ENCODE measurements at regions not wholly inside any gene's neighbourhood (a gene's known extent, or its start where the extent isn't known, plus 50 kb on each side); places are given as distances from the start of the nearest gene placed in this dataset.
A peak's percentile ranks its signal among the peaks of the same experiment; 100 is the strongest.

DNA sequence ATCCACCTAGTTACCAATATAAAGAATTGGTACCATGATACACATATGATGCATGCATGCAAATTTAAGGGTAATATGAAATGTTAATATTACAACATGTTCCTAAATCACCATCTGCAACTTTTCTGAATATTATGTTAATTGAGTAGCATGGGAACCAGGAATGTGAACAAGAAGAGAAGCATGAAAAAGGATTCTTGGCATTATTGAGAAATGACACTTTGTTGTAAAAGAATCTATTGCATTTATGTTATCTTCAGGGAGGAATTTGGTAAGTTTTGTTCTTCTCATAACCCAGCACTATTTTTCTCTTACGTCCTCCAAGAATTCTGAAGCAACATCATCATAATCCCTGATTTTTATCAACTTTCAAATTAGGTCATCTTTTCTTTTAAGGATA lies 159.9 kb upstream of the SLC25A13 start:
- DNase-seq, result no peak

DNA sequence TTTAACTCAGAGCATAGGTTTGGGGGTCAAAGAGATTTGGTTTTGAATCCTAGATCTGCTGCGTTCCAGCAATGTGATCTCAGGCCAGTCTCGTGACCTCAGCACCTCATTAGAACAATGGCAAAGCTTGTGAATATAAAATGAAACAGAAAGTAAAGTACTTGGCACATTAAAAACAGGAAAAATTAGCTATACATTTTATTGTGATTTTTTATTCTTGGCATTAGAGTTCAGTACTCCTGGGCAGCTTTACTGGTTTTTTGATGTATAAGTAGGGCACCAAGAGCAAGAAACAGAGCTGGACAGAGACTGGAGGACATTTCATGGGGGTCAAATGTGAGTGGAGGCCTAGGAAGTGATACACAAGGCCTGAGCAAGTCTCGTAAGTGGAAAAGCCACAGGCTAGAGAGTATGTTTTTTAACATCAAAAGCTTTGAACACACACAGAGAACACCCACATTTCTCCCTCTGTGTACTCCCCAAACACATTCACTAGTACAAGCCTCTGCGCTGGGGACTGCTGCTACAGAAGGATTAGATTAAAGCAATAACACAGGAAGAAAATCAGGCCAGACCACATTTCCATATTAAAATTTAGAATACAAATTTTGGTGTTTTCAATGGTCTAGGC lies 157.2 kb upstream of the SLC25A13 start:
- DNase-seq, result no peak

DNA sequence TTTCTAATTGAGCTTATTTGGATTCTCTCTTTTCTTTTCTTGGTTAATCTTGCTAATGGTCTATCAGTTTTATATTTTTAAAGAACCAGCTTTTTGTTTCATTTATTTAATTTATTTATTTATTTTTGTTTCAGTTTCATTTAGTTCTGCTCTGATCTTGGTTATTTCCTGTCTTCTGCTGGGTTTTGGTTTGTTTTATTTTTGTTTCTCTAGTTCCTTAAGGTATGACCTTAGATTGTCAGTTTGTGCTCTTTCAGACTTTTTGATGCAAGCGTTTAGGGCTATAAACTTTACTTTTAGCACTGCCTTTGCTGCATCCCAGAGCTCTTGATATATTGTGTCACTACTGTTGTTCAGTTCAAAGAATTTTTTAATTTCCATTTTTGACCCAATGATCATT lies 149.7 kb upstream of the SLC25A13 start:
- DNase-seq, result no peak

DNA sequence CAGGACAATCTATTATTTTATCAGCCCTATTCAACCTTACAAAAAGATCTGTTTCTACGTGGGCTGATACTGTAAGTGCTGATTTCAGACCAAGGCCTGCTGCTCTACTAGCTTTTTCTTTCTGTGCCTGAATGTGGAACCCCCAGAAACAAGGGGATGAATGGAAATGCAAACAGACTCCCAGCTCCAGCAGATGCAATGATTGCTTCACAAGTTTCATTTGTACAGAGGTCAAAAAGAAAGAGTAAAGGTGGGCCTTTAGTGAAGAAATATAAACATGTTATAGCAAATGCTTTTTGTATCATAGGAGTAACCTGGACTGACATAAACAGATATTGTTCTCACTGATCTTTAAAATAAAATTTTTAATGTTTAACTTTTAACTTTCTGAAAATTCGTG lies 130.2 kb upstream of the SLC25A13 start:
- DNase-seq, result no peak

DNA sequence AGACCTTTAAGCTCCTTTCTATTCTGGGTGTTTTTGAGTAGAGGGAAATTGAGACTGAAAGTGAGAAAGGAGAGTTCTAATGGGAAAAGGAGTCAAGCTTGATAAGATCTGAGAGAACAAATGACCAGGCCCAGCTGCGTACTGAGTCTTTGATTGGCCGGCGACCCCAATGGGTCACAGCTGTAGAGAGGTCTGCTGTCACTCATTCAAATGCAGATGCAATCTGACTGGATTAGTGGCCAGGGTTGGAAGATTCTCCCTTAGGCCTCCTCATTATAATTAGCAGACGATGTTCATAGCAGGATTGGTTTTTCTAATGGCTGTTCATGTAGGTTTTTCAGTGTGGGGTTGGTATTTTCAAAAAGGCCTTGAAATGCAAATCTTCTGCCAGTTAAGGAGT lies 127.2 kb upstream of the SLC25A13 start:
- no peak for DNase-seq

DNA sequence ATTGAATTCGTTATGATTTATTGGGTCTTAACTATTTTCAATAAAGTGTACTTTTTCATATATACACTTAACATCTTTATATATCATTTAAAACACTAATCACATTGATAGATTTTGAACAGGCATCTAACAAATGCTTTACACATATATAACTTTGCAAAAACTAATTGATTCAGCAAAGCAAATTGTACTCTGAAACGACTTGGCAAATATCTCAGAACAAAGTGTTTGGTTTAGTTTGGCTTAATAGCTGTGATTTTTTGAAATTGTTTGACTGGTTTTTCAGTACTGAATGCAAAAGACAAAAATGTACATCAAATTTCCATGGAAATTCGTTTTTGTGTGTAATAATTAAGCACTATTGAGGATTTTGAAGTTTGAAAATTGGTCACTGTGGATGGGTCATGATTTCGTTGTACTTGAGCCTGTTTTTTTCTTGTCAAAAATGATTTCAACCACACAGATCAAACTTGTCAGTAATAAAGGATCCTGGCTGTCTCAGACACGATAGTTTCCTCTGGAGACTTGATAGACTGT lies 125.3 kb upstream of the SLC25A13 start:
- no peak for DNase-seq

DNA sequence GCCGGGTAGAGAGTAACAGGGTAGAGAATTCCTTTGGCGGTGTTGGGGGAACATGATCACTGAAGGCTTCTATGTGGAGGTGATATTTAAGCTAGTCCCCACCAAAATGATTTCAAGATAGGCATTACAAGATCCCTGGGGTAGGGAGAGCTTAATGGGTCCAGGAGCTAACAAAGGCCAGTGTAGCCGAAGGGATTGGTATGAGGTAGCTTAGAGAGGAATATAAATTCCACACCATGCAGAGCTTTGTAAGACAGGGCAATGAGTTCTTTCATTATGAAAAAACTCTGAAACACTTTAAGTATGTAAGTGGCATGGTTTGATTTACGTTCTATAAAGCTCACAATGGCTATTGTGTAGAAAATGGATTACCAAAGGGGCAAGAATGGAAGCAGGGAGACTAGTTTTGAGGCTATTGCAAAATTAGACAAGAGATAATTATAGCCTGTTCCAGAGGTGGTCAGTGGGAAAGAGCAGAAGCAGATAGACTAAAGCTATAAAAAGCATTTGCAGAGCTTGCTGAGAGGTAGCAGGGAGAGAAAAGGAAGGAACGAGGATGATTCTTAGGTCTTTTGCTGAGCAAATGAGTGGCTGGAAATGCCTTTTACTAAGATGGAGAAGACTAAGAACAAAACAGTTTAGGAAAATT lies 119.7 kb upstream of the SLC25A13 start:
- no peak for DNase-seq

DNA sequence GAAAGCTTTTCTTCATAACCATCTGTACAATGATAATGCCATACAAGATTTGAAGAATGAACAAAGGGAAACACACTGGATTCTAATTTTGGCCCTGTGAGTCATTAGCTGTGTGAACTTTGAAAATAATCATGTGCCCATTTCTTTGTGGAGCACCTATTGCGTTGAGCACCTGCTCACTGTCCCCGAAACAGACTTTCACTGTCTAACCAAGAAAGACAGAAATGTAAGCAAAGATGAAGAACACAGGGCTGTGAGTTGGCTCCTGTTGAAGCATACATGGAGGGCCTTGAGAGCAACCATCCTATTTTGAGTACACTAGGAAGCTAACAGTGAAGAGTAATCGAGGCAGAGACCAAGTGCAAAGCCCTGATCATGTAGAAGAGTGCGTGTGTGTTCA lies 118.4 kb upstream of the SLC25A13 start:
- no peak for DNase-seq

DNA sequence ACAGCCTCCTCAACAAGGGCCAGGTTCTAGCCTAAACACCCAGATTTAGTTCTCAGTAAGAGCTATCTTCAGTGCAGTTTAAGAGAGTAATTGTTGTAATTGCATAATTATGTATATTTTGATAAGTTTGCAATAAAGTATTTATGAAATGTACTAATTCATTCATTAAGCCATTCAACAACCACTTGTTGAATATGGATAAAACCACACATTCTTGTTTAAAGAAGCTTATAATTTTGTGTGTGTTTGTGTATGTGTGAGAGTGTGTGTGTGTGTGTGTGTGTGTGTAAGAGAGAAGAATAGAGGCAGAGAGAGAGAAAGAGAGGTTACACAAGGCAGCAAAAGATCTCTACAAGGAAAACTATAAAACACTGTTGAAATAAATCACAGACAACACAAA lies 115.0 kb upstream of the SLC25A13 start:
- DNase-seq, result no peak

DNA sequence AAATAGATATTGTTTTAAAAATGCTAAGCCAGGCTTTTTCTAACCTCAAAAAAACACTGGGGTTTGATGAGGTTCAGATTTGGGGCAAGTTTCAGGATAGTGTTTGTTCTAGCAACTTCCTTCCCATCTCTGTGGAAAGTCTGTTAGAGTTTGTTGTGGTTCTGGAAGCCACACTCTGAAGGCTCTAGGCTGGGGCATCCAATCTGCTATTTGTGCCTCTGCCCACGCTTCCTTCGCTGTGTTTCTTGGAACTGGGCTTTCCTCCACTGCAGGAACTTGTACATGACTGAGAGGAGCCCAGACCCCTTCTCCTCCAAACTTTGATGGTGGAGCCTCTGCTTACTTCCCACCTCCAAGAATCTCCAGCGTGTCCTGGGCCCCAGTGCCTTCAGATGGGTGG lies 108.5 kb upstream of the SLC25A13 start:
- no peak for DNase-seq

DNA sequence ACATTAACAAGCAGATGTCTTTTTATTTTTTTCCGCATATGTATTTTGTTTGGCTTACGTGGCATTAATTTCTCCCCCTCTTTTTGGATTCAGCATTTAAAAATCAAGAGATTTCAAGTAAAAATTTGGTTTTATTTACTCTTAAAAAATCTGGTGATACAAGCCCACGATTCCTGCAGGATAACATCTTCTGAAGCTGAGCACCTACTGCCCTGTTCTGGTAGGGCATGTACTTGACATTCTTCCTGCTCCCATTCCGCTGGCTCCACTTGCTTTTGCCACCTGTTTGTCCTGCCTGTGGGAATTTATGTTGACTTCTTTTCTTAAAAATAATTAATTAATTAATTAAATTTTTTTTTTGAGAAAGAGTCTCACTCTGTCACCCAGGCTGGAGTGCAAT lies 105.2 kb upstream of the SLC25A13 start:
- DNase-seq, result no peak

DNA sequence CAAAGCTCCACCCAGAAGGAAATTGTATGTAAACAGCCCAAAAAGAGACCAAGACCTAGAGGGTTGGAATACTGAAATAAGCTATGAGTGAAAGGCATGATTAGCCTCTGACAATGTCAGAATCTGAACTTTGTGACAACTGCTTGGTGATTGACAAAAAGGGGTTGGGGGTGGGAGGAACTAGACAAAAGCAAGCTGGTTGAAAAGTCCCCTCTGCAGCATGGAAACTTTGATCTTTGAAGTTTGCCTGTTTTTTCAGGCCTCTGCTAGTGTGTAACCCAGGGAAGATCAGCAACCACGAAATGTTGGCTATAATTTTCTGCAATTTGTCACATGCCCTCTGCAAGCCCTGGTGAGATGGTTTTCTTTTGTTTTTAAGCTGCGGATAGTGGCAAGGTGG lies 104.8 kb upstream of the SLC25A13 start:
- no peak for DNase-seq

DNA sequence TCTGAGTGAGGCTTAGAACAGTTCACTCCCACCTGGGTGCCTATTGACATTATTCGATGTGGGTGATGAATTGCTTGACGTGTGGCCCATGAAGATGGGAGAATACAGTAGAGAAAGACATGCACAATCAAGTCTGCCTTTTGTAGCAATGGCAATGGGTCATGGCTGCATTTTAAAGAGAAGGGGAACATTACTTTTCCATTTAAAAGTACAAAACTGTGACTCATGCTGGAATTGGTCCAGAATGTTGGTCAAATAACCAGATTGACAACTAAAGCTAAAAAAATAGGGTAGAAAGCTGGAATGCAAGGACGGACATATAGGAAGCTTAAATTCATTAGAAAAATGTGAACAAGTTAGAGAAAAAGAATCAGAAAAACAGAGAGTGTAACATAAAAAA lies 104.1 kb upstream of the SLC25A13 start:
- DNase-seq, result no peak

DNA sequence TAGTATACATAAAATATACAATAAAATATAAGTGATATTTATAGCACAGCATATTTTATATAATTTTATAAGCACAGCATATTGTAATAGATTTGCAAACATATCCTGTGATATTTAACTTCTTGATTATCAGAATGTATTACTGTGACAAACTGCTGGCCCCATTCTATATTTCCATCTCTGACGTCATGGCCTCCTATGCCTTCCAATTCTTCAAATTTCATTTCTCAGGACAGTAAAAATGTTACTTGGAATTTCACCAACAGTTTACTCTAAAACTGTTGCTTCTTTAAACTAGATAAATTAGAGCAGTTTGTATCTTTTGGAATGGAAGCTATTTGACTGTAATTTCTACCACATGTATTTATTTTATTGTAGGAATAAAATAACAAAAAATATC lies 102.5 kb upstream of the SLC25A13 start:
- no peak for DNase-seq

DNA sequence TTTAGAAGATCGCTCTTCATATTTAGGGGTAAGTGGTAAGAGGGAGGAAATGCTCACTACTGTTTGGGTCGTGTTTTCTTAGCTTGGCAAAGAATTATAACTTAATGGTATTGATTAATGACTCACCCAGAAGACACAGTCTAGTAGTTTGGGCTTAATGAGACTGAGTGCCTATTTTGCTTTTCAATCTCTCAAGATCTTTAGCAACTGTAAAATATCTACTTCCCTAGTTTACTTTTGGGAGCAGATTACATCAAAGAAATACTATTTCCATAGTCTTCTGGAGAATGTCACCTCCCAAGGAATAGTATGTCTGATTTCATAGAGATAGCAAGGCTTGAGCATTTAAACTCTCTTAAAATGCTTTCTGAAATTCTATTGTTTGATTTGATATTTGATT lies 100.5 kb upstream of the SLC25A13 start:
- no peak for DNase-seq

DNA sequence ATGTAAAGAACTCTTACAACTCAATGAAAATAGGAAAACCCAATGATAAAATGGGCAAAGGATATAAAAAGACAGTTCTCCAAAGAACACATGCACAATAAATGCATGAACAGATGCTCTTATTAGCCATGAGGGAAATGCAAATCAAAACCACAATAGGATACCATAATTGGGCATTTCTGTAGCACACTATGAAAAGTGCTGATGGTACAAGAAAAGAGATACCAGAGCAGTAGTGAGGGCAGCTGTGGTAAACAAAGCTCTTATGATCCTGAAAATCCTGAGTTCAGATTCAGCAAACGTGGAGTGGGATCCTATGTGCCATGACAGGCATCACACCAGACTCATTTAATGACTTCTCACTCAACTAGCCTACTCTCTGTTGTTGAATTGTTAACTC lies 96.7 kb upstream of the SLC25A13 start:
- no peak for DNase-seq

DNA sequence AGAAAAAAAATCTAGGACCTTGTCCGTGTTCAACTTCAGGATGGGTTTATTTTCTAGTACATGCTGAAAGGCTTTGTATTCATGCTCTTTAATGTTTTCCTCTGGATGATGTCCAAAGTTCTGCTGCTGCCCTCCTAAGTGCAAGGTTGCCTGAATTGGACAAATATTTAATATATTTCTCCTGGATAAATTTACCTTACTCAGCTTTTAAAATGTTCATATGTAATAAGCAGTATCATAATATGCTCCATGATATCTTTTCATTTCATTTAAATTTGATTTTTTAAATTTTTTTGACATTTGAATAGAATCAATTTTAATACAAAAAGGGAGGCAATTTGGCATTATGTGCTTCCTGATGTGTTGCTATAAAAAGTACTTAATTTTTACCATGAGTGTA lies 95.9 kb upstream of the SLC25A13 start:
- no peak for DNase-seq

DNA sequence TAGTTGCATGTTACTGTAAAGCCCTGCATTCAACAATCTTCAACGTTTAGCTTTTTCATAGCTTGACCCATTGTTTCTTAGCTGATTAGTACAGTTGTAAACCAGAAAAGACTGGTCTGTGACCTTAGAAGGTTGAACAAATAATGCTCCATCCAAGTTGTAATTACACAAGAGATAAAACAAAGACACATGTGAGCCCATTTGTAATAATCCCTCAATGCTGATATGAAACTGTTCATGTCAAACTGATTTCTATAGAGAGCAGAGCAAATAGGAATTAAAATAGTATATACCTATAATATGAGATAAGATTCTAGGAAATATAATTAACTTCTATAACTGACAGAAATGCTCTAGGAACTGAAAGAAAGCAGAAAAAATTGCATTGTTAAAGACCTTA lies 94.7 kb upstream of the SLC25A13 start:
- no peak for DNase-seq

DNA sequence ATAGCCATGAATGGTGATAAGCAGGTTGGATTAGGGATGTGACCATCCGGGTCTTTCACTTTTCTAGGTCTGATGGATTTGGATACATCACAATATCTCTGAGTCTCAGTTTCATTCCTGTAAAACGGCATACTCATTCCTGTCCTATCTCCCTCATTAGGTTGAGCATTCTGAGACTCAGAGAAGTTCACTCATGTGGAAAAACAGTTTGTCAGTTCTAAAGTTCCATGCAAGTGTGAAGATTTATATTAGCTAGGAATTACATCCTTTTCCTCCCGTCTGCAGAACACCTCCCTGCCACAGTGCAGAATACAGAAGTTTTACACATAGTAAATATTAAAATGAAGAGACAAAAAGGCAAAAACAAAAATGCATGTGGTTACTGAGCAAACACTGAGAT lies 94.2 kb upstream of the SLC25A13 start:
- no peak for DNase-seq

DNA sequence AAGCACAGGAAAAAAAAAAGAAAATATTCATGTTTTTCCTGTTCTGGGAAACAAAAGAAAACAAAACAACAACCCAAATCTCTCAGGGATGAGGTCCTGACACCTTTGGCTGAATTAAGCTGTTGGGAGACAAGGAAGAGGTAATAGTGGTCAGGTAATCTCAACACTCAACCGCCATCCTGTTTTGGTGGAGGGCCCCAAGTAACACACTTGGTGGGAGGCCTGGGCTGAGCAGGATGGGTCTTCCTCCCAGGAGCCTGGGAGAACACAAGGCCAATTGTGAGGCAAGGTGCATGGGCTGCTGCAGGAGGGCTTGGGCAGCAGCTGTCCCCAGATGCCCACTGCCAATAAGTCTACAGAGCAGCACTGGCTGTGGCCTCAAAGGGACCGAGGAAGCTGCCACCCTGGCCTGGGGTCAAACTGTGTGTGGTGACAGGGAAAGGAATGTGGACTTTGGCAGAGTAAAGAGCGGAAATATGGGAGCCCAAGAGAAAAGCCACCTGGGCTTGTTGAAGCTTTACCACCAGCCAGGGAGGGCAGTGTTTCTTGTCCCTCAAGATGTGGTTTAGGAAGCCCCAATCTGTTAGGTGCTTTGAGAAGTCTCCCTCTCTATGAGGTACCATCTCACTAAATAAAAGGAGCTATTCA lies 93.5 kb upstream of the SLC25A13 start:
- no peak for DNase-seq

DNA sequence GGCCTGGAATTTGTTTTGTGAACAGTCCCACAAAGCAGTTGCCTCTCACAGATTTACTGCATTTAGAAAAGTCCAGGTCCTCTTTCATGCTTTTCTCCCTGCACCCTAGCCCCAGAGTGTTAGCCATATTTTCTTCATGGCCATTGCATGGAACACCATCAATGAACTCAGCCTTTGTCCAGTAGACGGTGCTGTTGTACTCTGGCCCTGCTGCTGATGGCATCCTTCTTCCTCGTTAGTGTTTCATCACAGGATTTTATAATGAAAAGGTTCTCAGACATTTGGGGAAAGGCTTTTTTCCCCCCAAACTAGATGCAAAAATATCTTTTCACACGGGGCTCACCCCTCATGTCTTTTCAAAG lies 93.0 kb upstream of the SLC25A13 start:
- DNase-seq, result peak; percentile 8

DNA sequence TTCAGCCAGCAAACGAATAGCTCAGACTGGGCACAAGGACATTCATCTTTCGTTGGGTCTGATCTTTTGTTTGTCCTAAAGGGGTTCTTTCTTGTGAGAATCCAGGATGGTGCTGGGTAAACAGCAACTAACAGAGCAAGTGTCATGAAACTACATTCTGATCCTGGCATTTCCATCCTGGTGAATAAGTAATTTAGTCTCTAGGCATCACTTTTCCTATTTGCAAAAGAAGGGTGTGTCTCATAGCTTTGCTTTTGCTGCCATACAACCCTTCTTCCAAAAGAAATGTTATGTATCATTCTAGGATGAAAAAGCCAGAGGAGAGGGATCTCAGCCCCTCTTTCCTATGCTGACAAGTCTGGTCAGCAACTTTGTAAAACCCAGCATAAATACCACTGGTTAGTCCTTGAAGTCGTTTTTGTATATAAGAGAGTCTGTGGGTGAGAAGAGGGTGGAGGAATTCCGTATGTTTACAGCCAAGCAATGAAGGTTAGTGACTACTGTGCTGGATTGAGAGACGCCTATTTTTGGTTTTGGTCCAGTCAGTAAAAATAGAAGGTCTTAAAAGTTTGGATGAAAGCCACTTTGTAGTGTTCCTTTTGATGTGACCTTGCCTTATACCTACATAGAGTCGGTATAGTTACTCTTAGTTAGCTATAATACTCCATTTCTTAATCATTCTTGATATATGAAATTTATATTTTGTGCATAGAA lies 88.4 kb upstream of the SLC25A13 start:
- DNase-seq, result no peak

DNA sequence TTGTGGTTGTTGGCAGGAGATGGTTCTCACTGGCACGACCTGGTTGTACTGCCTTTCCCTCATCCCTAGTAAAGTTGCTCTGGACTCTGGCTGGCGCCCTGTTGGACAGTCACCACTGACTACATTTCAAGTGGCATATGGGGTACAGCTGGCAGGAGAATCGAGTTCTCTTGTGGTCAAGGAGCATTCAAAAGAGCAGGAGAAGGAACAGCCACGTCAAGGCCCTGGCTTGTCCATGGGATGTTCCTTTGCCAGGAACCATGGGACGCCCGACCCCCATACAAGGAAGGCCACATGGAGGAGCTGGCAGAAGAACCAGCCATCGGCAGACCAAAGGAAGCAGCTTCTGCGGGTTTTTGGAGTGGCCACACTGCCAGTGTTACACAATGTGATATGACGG lies 87.0 kb upstream of the SLC25A13 start:
- DNase-seq, result no peak

DNA sequence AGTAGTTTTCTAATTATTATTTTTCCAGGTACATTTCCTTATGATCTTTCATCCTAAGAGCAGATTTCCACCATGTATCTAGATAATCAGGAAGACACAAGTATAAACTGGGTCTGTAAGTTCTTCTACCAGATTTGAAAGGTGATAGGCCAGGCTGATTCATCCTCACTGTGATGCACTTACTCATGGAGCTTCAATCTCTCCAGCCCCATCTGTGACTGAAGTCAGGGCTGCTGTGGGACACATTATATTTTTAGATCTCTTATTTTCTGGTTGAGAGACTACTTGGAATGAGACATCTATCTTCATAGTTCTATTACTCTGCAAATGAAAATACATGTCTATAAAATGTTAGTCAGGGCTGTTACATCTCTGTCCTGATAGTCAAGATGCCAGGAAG lies 85.5 kb upstream of the SLC25A13 start:
- no peak for DNase-seq
